ENCODE measurements at regions not wholly inside any gene's neighbourhood (a gene's known extent, or its start where the extent isn't known, plus 50 kb on each side); places are given as distances from the start of the nearest gene placed in this dataset.

GRCh38 chr2:66948234-66948633 lies 448.9 kb upstream of the ETAA1 start:
- no peak for FAIRE-seq
- DNase-seq (ENCODE audit: low spot score): no peak

GRCh38 chr2:66957198-66957597 lies 439.9 kb upstream of the ETAA1 start:
- FAIRE-seq: no peak
- no peak for DNase-seq (ENCODE audit: low spot score)

DNA sequence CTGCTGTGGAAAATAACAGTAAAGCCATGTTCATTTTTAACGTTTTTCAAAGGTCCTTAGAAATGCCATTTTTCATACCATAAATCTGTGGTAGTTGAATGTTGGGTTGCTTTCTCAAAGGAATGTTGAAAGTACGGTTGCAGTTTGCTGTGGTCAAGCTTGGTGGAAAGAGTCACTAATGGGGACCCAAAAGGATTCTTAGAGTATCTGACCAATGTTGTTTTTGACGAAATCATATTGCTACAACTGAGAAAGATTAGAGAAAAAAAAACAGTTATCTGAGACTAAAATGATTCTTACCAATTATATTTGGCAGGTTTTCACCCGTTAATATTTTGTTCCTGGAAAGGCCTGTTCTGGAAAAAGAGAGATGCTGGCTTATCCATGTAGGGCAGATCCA lies 439.5 kb upstream of the ETAA1 start:
- DNase-seq (ENCODE audit: low spot score): no peak
- FAIRE-seq: no peak

GRCh38 chr2:66960161-66960560 lies 437.0 kb upstream of the ETAA1 start:
- DNase-seq (ENCODE audit: low spot score) (no peak), FAIRE-seq (no peak)

GRCh38 chr2:66962716-66963115 lies 434.4 kb upstream of the ETAA1 start:
- DNase-seq (ENCODE audit: low spot score): no peak
- no peak for FAIRE-seq

- DNase-seq (ENCODE audit: low spot score) (no peak), FAIRE-seq (no peak)
Measured at GRCh38 chr2:66966631-66967030, 430.5 kb upstream of the ETAA1 start.

DNA sequence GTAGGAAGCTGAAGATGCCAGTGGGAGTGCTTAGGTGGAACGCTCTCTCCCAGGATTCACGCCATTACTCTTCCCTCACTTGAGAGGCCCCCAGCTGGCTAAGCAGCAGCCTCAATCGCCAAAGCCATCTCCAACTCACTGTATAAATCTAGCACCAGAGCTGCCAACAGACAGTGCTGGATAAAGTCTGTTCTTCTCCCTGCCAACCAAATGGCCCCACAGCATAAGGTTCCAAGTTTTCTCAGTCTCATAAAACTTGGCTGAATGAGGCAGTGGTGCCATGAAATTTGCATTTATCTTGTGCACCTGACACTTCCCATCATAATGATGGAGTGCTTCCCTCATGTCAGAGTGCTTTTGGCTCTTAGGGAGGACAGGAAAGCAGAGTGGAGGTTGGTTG lies 428.2 kb upstream of the ETAA1 start:
- DNase-seq (ENCODE audit: low spot score): no peak
- no peak for FAIRE-seq

- DNase-seq (ENCODE audit: low spot score) (no peak), FAIRE-seq (no peak)
Measured at GRCh38 chr2:66981074-66981473, 416.1 kb upstream of the ETAA1 start.

- DNase-seq (ENCODE audit: low spot score): no peak
- no peak for FAIRE-seq
Measured at GRCh38 chr2:66982766-66983165, 414.4 kb upstream of the ETAA1 start.

- no peak for DNase-seq (ENCODE audit: low spot score)
- no peak for FAIRE-seq
Measured at GRCh38 chr2:66984864-66985263, 412.3 kb upstream of the ETAA1 start.

- no peak for DNase-seq (ENCODE audit: low spot score)
- FAIRE-seq: no peak
Measured at GRCh38 chr2:66985906-66986305, 411.2 kb upstream of the ETAA1 start.

- DNase-seq (ENCODE audit: low spot score): no peak
- no peak for FAIRE-seq
Measured at GRCh38 chr2:66987733-66988132, 409.4 kb upstream of the ETAA1 start.

GRCh38 chr2:66994654-66995053 lies 402.5 kb upstream of the ETAA1 start:
- DNase-seq (ENCODE audit: low spot score) (no peak), FAIRE-seq (no peak)

GRCh38 chr2:66995636-66996035 lies 401.5 kb upstream of the ETAA1 start:
- no peak for FAIRE-seq
- no peak for DNase-seq (ENCODE audit: low spot score)

GRCh38 chr2:67002618-67003371 lies 394.3 kb upstream of the ETAA1 start:
- DNase-seq (ENCODE audit: low spot score): no peak
- FAIRE-seq: no peak

DNA sequence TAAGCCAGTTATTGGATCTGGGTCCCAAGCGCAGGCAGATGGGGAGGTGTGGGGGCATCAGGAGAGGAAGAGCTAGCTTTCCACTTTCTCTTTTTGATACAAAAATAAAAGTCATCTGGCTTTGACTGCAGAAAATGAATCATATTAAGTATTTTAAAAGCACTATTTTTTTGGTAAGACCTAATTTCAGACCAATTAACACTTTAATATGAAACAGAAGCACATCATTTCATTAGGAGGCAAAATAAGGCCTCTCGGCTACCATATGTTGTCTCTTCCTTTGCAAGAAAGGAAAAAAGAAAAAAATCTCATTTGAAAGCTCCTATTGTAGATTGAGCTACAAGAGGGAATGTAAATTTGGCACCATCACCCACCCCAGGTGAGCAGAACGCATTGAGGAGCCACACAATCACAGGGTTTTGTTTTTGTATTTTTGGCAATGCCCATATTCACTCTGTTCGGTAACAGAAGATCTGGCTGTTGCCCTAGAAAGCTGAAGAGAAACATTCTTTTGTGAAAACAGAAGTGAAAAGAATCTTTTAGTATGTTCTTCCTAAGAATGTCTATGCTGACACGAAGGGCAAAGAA lies 390.7 kb upstream of the ETAA1 start:
- DNase-seq (ENCODE audit: low spot score) (no peak), FAIRE-seq (no peak)

GRCh38 chr2:67008155-67008554 lies 389.0 kb upstream of the ETAA1 start:
- DNase-seq (ENCODE audit: low spot score) (no peak), FAIRE-seq (no peak)

DNA sequence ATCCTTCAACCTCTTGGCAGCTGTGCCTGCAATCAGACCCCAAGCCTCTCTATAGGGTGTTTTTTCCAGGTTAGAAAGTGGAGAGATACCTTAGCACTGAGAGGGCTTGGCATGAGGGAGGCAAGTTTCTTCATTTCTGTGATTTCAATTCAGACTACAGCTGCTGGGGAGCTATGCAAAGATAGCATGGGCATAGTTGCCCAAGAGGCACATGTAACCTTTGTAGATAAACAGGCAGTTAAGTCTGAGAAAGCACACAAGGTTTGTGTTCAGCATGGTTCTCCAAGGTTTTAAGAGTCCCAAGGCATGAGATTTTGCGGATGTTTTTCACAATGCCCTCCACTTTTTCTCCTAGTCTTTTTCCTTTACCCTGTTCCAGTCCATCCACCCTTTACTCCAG lies 385.0 kb upstream of the ETAA1 start:
- DNase-seq (ENCODE audit: low spot score) (no peak), FAIRE-seq (no peak)

DNA sequence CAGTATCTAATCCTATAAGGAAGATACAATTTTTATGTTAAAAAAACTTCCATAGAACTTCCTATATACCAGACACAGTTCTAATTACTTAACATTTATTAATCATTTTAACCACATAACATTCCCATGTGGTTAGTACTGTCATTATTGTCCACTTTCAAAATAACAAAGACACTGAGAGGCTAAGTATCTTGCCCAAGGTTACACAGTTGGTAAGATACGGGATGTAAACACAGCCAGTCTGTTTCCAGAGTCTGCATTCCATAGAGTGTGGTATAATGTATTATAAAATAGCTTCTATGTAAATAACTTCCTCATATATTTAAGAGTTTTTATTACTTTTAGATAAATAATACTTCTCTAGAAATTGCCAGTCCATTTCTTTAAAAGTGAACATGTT lies 383.3 kb upstream of the ETAA1 start:
- FAIRE-seq (no peak), DNase-seq (ENCODE audit: low spot score) (no peak)

DNA sequence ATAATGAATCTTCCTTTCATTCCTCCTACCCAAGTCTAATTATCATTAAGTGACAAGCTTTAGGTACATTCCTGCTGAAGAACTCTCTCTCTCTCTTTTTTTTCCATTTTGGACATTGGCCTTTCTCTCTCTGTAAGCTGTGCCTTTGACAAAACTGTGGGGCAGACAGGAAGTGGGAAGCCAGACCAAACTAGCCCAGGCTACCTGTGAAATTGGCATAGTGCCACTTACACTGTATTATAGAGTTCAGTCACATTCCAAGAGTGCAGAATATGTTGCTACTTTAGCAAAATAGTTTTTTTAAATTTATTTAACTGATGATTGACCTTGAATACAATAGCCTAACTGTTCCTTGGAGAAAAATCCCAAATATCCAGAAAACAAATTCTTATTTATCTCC lies 381.5 kb upstream of the ETAA1 start:
- FAIRE-seq (no peak), DNase-seq (ENCODE audit: low spot score) (no peak)

DNA sequence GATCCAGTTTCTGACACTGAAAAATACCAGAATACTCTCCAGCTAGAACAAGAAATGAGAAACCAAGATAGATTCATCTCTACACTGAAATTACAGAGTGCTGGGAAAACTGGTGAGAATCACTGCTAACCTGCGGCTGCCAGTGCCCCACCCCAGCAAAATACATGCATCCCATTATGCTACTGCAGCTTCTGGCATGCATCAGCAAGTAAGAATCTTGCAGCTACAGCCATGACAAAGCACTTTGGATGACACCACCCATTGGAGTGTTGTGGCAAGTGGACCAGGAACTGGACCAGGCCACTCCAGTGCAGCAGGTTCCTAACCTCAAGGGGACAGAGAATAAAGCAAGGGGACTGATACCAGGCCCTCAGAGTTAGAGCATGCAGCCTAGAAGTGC lies 378.8 kb upstream of the ETAA1 start:
- no peak for DNase-seq (ENCODE audit: low spot score)
- FAIRE-seq: no peak

DNA sequence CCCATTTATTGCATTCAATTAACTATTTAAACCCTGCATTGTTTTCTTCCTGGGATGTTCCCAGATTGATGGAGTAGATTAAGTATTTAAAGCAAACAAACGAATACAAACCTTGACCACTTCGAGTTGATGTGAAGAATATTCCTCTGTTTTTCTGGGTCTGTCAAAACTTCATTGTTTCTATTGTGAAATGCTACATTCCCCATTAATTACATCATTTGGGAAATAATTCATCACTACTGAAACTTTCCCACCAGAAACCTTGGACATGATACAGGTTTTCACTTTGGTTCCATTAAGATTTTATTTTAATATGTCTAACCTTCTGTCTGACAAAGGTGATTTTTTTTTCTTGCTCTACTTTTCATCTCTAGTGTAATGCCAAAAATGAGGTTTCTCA lies 365.1 kb upstream of the ETAA1 start:
- DNase-seq (ENCODE audit: low spot score) (no peak), FAIRE-seq (no peak)

GRCh38 chr2:67036444-67036843 lies 360.7 kb upstream of the ETAA1 start:
- no peak for DNase-seq (ENCODE audit: low spot score)
- no peak for FAIRE-seq

Data from RCC 7860 (cell line).